ENCODE measurements at regions not wholly inside any gene's neighbourhood (a gene's known extent, or its start where the extent isn't known, plus 50 kb on each side); places are given as distances from the start of the nearest gene placed in this dataset.

DNA sequence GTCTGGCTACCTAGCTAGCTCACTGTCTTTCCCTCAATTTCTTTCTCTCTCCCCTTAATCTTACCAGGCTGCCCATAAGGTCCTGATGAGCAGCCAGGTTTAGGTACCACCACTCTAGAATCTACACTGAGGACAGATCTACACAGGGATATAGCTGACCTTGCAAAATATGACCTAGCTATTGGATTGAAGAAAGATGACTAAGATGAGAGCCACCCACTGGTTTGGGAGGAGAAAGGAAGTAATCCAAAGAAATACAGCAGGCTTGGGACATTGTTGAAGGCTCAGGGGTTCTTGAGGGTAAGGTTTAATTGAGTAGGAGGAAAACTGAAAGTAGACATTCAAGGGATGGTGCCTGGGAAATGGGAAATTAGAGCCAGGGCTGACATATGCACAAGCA is 142.0 kb upstream of the TMC3 start:
- Histone ChIP-seq H3K9me3 (ENCODE audit: low read depth, low read length) (no peaks in the 10 kb centered on the region), H3K9ac (ENCODE audit: insufficient read length) (no peak overlapping the region), H3K4me3 (no peak overlapping the region), H3K27ac (no peak overlapping the region), H3K36me3 (ENCODE audit: insufficient read depth, low read length) (no peaks in the 10 kb centered on the region)
- no peak for DNase-seq (ENCODE audit: low read depth, low spot score)
- no peak for TF ChIP-seq POLR2AphosphoS5 (IDR thresholded peaks at IDR 0.05; ENCODE audit: borderline replicate concordance, low read depth, low read length)
- TF ChIP-seq FOXP2 (optimal IDR thresholded peaks at IDR 0.05; ENCODE audit: control extremely low read depth, extremely low read length, insufficient read depth) = no peak
- TF ChIP-seq EZH2 (IDR thresholded peaks at IDR 0.05) = no peak

- TF ChIP-seq EZH2 (IDR thresholded peaks at IDR 0.05) (no peak), FOXP2 (optimal IDR thresholded peaks at IDR 0.05; ENCODE audit: control extremely low read depth, extremely low read length, insufficient read depth) (no peak)
- Histone ChIP-seq H3K36me3 (ENCODE audit: insufficient read depth, low read length) (no peaks in the 10 kb centered on the region), H3K27ac (no peak overlapping the region), H3K9me3 (ENCODE audit: low read depth, low read length) (no peaks in the 10 kb centered on the region), H3K9ac (ENCODE audit: insufficient read length) (no peak overlapping the region), H3K4me3 (no peak overlapping the region)
- DNase-seq (ENCODE audit: low read depth, low spot score) = no peak
Observed at GRCh38 chr15:81514725-81515124, 140.7 kb upstream of the TMC3 start.

DNA sequence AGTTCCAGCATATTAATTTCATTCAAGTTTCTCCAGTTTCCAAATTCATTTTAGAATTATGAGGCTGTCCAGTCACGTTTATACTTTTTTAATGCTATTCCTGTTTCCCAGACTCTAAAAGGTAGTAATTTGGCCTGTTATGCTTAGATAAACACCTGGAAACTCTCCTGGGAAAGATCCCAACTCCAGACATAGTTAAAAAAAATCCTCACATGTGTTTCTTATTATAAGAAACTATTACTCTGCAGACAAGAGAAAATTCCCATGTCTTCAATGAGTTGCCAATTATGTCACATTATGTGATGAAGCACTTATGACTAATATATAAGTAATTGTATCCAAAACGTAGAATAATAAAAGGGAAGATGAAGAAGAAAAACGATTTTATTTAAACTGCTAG is 137.1 kb upstream of the TMC3 start:
- H3K4me3 ChIP-seq = no peak overlapping the region
- TF ChIP-seq EZH2 (IDR thresholded peaks at IDR 0.05) = no peak
- TF ChIP-seq POLR2AphosphoS5 (IDR thresholded peaks at IDR 0.05; ENCODE audit: borderline replicate concordance, low read depth, low read length) = no peak
- TF ChIP-seq FOXP2 (optimal IDR thresholded peaks at IDR 0.05; ENCODE audit: control extremely low read depth, extremely low read length, insufficient read depth) = no peak
- H3K27ac ChIP-seq = no peak overlapping the region
- DNase-seq (ENCODE audit: low read depth, low spot score) = no peak
- no peaks in the 10 kb centered on the region for H3K36me3 ChIP-seq (ENCODE audit: insufficient read depth, low read length)
- H3K9ac ChIP-seq (ENCODE audit: insufficient read length) = no peak overlapping the region
- no peaks in the 10 kb centered on the region for H3K9me3 ChIP-seq (ENCODE audit: low read depth, low read length)

DNA sequence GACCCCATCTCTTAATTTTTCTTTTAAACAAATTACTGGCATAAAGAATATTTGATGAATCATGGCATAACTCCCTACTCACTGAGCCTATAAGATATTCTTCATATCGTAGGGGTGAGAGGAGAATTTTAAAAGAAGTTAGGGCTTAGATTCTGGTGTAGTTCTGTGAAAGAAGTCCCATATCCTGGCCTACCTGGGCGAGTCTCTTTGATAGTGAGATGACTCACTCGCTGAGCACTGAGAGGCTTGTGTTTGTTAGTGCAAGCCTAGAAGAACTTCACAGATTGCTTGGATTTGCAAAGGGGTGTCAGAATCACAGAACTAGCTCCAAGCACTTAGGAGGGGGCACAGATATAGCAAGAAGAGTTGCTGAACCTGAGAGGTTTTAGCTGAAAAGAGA is 133.8 kb upstream of the TMC3 start:
- TF ChIP-seq EZH2 (IDR thresholded peaks at IDR 0.05) = no peak
- no peak for TF ChIP-seq POLR2AphosphoS5 (IDR thresholded peaks at IDR 0.05; ENCODE audit: borderline replicate concordance, low read depth, low read length)
- no peak for TF ChIP-seq FOXP2 (optimal IDR thresholded peaks at IDR 0.05; ENCODE audit: control extremely low read depth, extremely low read length, insufficient read depth)

DNA sequence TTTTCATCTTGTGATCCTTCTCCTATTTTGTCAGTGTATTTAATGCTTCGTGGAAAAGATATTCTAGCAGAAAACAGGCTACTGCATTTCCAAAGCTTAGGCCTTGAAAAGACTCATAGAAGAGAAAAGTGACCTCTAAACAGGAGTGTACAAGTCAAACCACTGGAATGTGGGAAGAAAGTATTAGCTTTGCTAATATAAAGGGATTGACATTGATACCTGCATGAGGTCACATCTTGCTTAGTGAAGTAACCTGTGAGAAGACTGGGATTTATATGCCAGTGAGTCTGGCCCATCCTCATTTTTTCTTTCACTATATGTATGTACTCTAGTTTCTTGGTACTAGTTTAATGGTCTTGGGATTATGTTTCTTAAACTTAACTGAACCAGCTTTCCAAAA is 132.9 kb upstream of the TMC3 start:
- no peaks in the 10 kb centered on the region for H3K36me3 ChIP-seq (ENCODE audit: insufficient read depth, low read length)
- no peaks in the 10 kb centered on the region for H3K9me3 ChIP-seq (ENCODE audit: low read depth, low read length)
- H3K4me3 ChIP-seq = no peak overlapping the region
- no peak overlapping the region for H3K9ac ChIP-seq (ENCODE audit: insufficient read length)
- no peak overlapping the region for H3K27ac ChIP-seq
- no peak for TF ChIP-seq FOXP2 (optimal IDR thresholded peaks at IDR 0.05; ENCODE audit: control extremely low read depth, extremely low read length, insufficient read depth)
- TF ChIP-seq POLR2AphosphoS5 (IDR thresholded peaks at IDR 0.05; ENCODE audit: borderline replicate concordance, low read depth, low read length) = no peak
- TF ChIP-seq EZH2 (IDR thresholded peaks at IDR 0.05) = no peak
- DNase-seq (ENCODE audit: low read depth, low spot score) = no peak

More for the DNA sequence above, 133.8 kb upstream of the TMC3 start:
- Histone ChIP-seq H3K27ac (no peak overlapping the region), H3K9ac (ENCODE audit: insufficient read length) (no peak overlapping the region), H3K36me3 (ENCODE audit: insufficient read depth, low read length) (no peaks in the 10 kb centered on the region), H3K9me3 (ENCODE audit: low read depth, low read length) (no peaks in the 10 kb centered on the region), H3K4me3 (no peak overlapping the region)
- no peak for DNase-seq (ENCODE audit: low read depth, low spot score)

DNA sequence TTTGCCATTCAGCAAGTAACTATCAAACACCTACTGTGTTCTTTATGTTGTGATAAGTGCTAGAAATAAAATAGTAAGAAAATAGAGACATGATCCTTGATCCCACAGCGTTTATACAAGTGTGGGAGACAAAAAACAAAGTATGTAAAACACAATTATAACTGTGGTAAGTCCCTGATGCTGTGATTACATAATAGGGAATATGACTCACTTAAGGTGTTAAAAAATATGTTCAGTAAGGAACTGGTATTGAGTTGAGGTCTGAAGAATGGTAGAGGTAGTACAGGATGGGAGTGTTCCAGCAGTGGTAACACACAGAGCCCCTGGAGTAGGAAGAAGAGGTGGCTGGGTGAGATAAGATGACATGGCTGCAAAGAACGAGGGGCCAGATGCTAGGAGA is 132.1 kb upstream of the TMC3 start:
- no peak for TF ChIP-seq POLR2AphosphoS5 (IDR thresholded peaks at IDR 0.05; ENCODE audit: borderline replicate concordance, low read depth, low read length)
- TF ChIP-seq FOXP2 (optimal IDR thresholded peaks at IDR 0.05; ENCODE audit: control extremely low read depth, extremely low read length, insufficient read depth) = no peak
- no peak for TF ChIP-seq EZH2 (IDR thresholded peaks at IDR 0.05)
- H3K36me3 ChIP-seq (ENCODE audit: insufficient read depth, low read length) = no peaks in the 10 kb centered on the region
- no peaks in the 10 kb centered on the region for H3K9me3 ChIP-seq (ENCODE audit: low read depth, low read length)
- H3K9ac ChIP-seq (ENCODE audit: insufficient read length) = no peak overlapping the region
- DNase-seq (ENCODE audit: low read depth, low spot score) = no peak
- no peak overlapping the region for H3K27ac ChIP-seq
- H3K4me3 ChIP-seq = no peak overlapping the region

DNA sequence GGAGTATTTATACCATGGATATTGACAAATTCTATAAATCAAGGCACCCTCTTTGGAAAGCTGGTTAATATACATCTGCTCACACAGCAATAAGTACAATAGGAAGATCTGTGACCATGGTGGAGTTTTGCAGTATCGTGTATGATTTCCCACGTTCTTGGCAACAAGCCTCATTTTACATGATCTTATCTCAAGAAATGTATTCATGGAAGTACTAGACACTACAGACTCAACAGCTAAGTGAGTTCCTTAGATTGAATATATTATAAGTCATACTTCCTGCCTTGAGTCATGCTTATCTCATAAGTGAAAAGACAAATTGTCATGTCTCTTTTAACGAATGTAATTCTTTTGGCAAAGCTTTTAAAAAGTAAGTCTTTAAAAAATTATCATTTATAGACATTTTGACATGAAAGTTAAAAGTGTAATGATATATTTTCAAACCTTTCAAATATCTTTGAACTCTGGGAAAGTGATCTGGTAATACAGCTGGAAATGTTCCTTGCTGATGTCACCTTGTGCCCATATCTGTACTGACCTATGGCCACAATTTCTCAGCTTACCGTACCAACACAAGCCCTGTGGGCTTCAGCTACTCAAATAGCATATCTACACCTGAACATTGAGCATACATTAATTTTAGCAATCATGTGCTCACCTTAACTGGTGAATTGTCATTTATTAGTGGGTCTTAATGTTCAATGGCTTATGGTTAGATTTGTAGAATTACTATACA is 130.3 kb upstream of the TMC3 start:
- DNase-seq (ENCODE audit: low read depth, low spot score) = no peak
- no peak overlapping the region for H3K27ac ChIP-seq

DNA sequence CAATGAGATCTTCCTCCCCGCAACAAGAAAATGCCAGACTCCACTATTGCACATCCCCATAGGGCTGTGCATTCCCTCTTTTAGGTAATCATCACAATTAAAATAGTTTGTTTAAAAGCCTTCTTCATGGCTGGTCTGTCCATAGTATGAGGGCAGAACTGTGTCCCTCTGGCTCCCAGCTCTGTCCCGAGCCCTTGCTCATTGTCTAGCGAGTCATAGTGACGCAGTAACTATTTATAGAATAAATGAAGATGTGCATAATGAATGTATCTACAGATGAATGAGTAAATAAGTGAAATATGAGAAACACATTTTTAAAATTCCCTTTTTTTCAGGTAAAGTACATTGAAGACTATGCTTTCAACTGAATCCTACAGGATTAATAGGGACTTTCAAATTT is 128.4 kb upstream of the TMC3 start:
- TF ChIP-seq FOXP2 (optimal IDR thresholded peaks at IDR 0.05; ENCODE audit: control extremely low read depth, extremely low read length, insufficient read depth) (no peak), EZH2 (IDR thresholded peaks at IDR 0.05) (no peak), POLR2AphosphoS5 (IDR thresholded peaks at IDR 0.05; ENCODE audit: borderline replicate concordance, low read depth, low read length) (no peak)
- no peak overlapping the region for H3K4me3 ChIP-seq

More for the DNA sequence above, 130.3 kb upstream of the TMC3 start:
- no peak overlapping the region for H3K9ac ChIP-seq (ENCODE audit: insufficient read length)
- no peaks in the 10 kb centered on the region for H3K36me3 ChIP-seq (ENCODE audit: insufficient read depth, low read length)
- H3K4me3 ChIP-seq = no peak overlapping the region
- TF ChIP-seq POLR2AphosphoS5 (IDR thresholded peaks at IDR 0.05; ENCODE audit: borderline replicate concordance, low read depth, low read length) (no peak), FOXP2 (optimal IDR thresholded peaks at IDR 0.05; ENCODE audit: control extremely low read depth, extremely low read length, insufficient read depth) (no peak), EZH2 (IDR thresholded peaks at IDR 0.05) (no peak)
- no peaks in the 10 kb centered on the region for H3K9me3 ChIP-seq (ENCODE audit: low read depth, low read length)

DNA sequence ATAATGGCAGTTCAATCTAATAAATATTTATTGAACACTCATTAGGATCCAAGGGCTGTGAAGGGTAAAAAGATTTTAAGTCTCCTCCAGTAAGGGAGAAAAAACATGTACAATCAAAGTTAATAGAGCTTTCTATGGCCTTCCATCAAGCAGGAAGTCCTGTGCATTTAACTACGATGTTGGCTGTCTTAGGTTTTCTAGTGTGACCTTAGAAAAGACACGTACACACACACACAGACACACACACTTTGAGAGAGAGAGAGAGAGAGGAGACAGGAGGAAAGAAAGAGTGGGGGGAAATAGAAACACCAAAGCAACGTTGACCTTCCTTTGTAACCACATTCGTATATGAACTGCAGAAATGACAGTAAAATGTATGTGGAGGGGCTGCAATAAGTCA is 126.1 kb upstream of the TMC3 start:
- Histone ChIP-seq H3K27ac (no peak overlapping the region), H3K9me3 (ENCODE audit: low read depth, low read length) (no peaks in the 10 kb centered on the region)
- TF ChIP-seq POLR2AphosphoS5 (IDR thresholded peaks at IDR 0.05; ENCODE audit: borderline replicate concordance, low read depth, low read length) = no peak
- no peak for TF ChIP-seq EZH2 (IDR thresholded peaks at IDR 0.05)
- no peak for TF ChIP-seq FOXP2 (optimal IDR thresholded peaks at IDR 0.05; ENCODE audit: control extremely low read depth, extremely low read length, insufficient read depth)

More for the DNA sequence above, 128.4 kb upstream of the TMC3 start:
- Histone ChIP-seq H3K36me3 (ENCODE audit: insufficient read depth, low read length) (no peaks in the 10 kb centered on the region), H3K27ac (no peak overlapping the region), H3K9ac (ENCODE audit: insufficient read length) (no peak overlapping the region), H3K9me3 (ENCODE audit: low read depth, low read length) (no peaks in the 10 kb centered on the region)
- DNase-seq (ENCODE audit: low read depth, low spot score) = no peak

More for the DNA sequence above, 126.1 kb upstream of the TMC3 start:
- Histone ChIP-seq H3K9ac (ENCODE audit: insufficient read length) (no peak overlapping the region), H3K4me3 (no peak overlapping the region), H3K36me3 (ENCODE audit: insufficient read depth, low read length) (no peaks in the 10 kb centered on the region)
- DNase-seq (ENCODE audit: low read depth, low spot score) = no peak

Data from SK-N-MC (cell line).